Ishikawa (cell line): ENCODE measurements at regions not wholly inside any gene's neighbourhood (a gene's known extent, or its start where the extent isn't known, plus 50 kb on each side); places are given as distances from the start of the nearest gene placed in this dataset.

ENCODE experiments used
- CEBPB ChIP-seq: IDR thresholded peaks from 2 replicates; pipeline ENCODE4 v1.6.1; 2012
- CREB1 ChIP-seq: IDR thresholded peaks from 2 replicates; pipeline ENCODE4 v1.6.1; 2012; ENCODE audit warnings: low read depth
- EGR1 ChIP-seq: IDR thresholded peaks from 2 replicates; pipeline ENCODE4 v1.6.1; 2012
- EP300 ChIP-seq: IDR thresholded peaks from 2 replicates; pipeline ENCODE4 v1.6.1; 2012; ENCODE audit warnings: borderline replicate concordance
- FOXM1 ChIP-seq: IDR thresholded peaks from 2 replicates; pipeline ENCODE4 v1.6.1; 2012; ENCODE audit warnings: low read depth, borderline replicate concordance
- MAX ChIP-seq: IDR thresholded peaks from 2 replicates; pipeline ENCODE4 v1.6.1; 2012
- NFIC ChIP-seq: IDR thresholded peaks from 2 replicates; pipeline ENCODE4 v1.6.1; 2012
- RAD21 ChIP-seq: IDR thresholded peaks from 2 replicates; pipeline ENCODE4 v1.6.1; 2012; ENCODE audit warnings: low read depth
- REST ChIP-seq: IDR thresholded peaks from 2 replicates; pipeline ENCODE4 v1.6.1; 2012; ENCODE audit warnings: low read depth, mild to moderate bottlenecking
- TAF1 ChIP-seq: IDR thresholded peaks from 2 replicates; pipeline ENCODE4 v1.6.1; 2012; ENCODE audit warnings: low read depth, mild to moderate bottlenecking
- TCF12 ChIP-seq: IDR thresholded peaks from 2 replicates; pipeline ENCODE4 v1.6.1; 2012; ENCODE audit warnings: low read depth
- TEAD4 ChIP-seq: IDR thresholded peaks from 2 replicates; pipeline ENCODE4 v1.6.1; 2012
- USF1 ChIP-seq: IDR thresholded peaks from 2 replicates; pipeline ENCODE4 v1.6.1; 2012
- YY1 ChIP-seq: IDR thresholded peaks from 2 replicates; pipeline ENCODE4 v1.6.1; 2012; ENCODE audit warnings: low read depth
- ZBTB7A ChIP-seq: IDR thresholded peaks from 2 replicates; pipeline ENCODE4 v1.6.1; 2012; ENCODE audit warnings: low read depth

GRCh38 chr3:6095006-6095405, 765.9 kb upstream of the GRM7 start:
- TF ChIP-seq TAF1 = no peak
- TF ChIP-seq RAD21 = no peak
- TF ChIP-seq YY1 = no peak
- no peak for TF ChIP-seq ZBTB7A
- no peak for TF ChIP-seq MAX
- TF ChIP-seq FOXM1 = no peak
- no peak for TF ChIP-seq CEBPB
- no peak for TF ChIP-seq USF1
- TF ChIP-seq NFIC = no peak
- TF ChIP-seq EP300 = no peak
- no peak for TF ChIP-seq REST
- TF ChIP-seq EGR1 = no peak
- TF ChIP-seq TCF12 = no peak
- no peak for TF ChIP-seq TEAD4
- no peak for TF ChIP-seq CREB1

- no peak for TF ChIP-seq MAX
- no peak for TF ChIP-seq FOXM1
- TF ChIP-seq CREB1 = no peak
- no peak for TF ChIP-seq TEAD4
- no peak for TF ChIP-seq EGR1
- no peak for TF ChIP-seq NFIC
- no peak for TF ChIP-seq CEBPB
- no peak for TF ChIP-seq ZBTB7A
- TF ChIP-seq RAD21 = no peak
These were observed 763.9 kb upstream of the GRM7 start for GRCh38 chr3:6097021-6097420.

- TF ChIP-seq EP300 = no peak
- no peak for TF ChIP-seq TAF1
- no peak for TF ChIP-seq YY1
- no peak for TF ChIP-seq RAD21
- TF ChIP-seq TEAD4 = no peak
- no peak for TF ChIP-seq EGR1
- TF ChIP-seq CEBPB = no peak
- no peak for TF ChIP-seq REST
These were observed 763.4 kb upstream of the GRM7 start for GRCh38 chr3:6097556-6097955.

GRCh38 chr3:6098516-6099157, 762.3 kb upstream of the GRM7 start:
- TF ChIP-seq CEBPB (no peak), FOXM1 (no peak), NFIC (no peak), CREB1 (no peak), USF1 (no peak), REST (no peak), MAX (no peak), RAD21 (no peak), YY1 (no peak), TCF12 (no peak), TEAD4 (no peak), TAF1 (no peak), ZBTB7A (no peak), EP300 (no peak), EGR1 (no peak)
